ENCODE measurements at regions not wholly inside any gene's neighbourhood (a gene's known extent, or its start where the extent isn't known, plus 50 kb on each side); places are given as distances from the start of the nearest gene placed in this dataset.

- TF ChIP-seq EZH2 (IDR thresholded peaks at IDR 0.05; ENCODE audit: borderline replicate concordance, low read depth, low read length, poor library complexity, severe bottlenecking) (no peak), CTCF (conservative IDR thresholded peaks at IDR 0.05; ENCODE audit: low read depth, low read length) (no peak)
These were observed 452.3 kb upstream of the MDGA2 start for GRCh38 chr14:48127674-48128073.
